ENCODE measurements at regions not wholly inside any gene's neighbourhood (a gene's known extent, or its start where the extent isn't known, plus 50 kb on each side); places are given as distances from the start of the nearest gene placed in this dataset.

- TF ChIP-seq POLR2A (IDR thresholded peaks at IDR 0.05) = no peak
- TF ChIP-seq CTCF (IDR thresholded peaks at IDR 0.05) = no peak
These were observed 273.7 kb downstream of the DAD1 start for GRCh38 chr14:22315336-22315735.
